CD4-positive, alpha-beta T cell treated with Interferon alpha-2 for 1 hour (primary cell): ENCODE measurements at regions not wholly inside any gene's neighbourhood (a gene's known extent, or its start where the extent isn't known, plus 50 kb on each side); places are given as distances from the start of the nearest gene placed in this dataset.

Experiments used
- DNase-seq, 2 donors: peaks; one replicate each; pipeline ENCODE4 v3.0.0-alpha.2; 2020 to 2022

GRCh38 chr4:165678236-165678935 lies 194.7 kb upstream of the TLL1 start:
- DNase-seq, result no peak

GRCh38 chr4:165678936-165679325 lies 194.1 kb upstream of the TLL1 start:
- no peak for DNase-seq

DNA sequence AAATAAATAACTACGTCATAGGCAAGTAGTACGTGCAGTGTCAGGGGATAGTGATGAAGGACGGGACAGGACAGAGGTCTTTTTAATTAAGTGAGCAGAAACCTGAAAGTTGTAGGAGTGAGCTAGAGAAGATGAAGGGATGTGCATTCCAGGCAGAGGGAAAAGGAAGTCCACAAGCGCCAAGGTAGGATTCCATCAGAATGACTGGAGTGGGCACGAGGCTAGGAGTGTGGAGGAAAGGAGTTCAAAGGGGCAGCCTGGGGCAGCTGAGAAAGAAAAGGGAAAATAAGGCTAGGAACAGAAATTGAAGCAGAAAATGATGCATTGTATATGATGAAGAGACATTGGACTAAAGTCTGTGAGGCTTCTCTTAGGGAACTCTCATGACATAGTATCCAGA lies 192.2 kb upstream of the TLL1 start:
- DNase-seq, result no peak

DNA sequence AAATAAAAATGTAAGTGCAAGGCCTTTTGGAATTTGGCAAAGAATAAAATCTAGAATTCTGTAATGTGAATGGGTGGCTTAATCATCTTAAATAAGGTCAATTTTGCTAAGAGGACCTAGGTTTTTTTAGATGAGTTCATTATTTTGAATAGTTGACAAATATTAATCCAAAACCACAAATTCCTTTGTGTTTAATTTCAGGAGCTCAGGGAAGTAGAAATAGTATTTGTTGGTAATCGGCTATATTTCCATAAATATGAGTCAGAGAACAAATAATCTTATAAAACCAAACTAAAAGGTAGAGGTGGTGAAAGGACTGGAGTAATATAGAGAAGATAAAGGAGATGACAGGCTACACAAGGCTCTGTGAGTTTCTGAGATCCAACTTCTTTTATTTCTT lies 190.4 kb upstream of the TLL1 start:
- no peak for DNase-seq

DNA sequence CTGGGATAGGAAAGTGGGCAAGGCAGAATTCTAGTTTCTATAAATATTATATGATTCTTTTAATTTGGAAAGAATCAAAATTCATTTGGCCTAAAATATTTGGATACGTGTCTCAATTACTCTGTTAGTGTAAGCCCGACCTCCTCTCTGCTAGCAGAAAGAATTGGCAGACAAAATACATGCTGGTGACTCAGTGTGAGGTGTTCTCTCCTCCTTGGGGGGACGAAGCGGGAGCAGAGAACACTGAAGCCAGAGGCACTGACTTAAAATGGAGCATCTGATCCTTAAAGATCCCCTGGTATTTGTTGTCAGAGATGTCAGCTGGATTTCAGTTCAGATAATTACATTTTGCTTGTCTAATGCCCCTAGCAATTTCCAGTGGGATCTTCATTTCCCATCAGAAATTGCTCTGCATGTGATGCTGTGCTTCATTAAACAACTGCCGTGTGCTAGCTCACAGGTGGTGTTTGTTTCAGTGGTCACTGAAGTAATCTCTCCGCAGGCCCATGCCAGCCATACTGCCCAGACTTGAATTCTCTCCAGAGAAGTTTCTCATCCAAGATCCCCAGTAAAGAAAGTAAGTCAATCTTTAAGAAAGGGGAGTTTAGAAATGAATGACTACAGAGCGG lies 188.7 kb upstream of the TLL1 start:
- no peak for DNase-seq

GRCh38 chr4:165686756-165687155 lies 186.3 kb upstream of the TLL1 start:
- no peak for DNase-seq

- DNase-seq, result no peak
These were observed 183.9 kb upstream of the TLL1 start for GRCh38 chr4:165689159-165689558.

DNA sequence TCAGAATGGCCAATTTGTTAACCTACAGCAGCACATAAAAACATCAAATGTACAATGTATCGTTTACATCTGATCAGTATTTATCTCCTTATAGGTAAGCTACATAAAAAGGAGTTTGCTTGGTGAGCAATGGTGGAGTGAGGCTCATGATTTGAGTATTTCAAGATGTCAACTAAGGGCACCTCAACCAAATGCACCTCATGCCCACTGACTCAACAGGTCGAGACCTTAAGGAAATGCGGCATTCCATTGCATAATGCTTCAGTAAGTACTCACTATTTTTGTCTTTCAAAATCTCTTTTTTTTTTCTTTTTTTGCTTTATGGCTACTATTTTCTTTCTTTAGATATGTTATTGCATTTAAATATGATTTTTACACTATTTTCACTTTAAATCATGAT lies 181.0 kb upstream of the TLL1 start:
- no peak for DNase-seq

DNA sequence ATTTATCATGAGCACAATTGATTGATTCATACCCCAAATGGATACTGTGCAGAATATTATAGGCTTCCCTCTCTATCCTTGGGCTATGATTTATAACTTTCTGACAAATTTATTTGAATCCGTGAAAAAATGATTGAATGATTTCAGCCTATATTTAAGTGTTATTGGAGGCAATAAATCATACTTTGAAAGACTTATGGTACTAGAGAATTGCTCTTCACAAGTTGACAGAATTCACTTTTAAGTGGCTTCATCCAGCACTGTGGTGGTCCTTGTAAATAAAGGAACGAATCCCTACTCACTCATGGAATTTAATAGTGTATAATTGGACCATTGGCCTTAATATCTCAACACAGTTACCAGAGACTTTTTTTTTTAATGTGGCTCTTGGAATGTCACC lies 174.8 kb upstream of the TLL1 start:
- no peak for DNase-seq

GRCh38 chr4:165699055-165699454 lies 174.0 kb upstream of the TLL1 start:
- no peak for DNase-seq

DNA sequence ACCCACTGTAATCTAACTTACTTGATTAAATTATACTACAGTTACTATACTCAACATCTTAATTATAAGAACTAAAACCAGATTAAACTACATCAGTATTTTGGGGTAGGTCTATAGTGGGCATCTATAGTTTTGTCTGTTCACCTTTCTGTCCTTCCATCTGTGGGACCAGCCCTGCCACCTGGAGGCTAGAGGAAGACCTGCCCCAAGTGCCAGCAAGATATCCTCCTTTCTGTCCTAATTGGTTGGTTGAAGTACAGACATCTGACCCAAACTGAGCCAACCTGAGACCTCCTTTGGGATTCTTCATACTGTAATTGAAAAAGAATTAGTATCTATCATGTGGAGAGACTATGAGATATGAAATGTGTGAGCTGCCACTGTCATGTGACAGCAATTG lies 172.2 kb upstream of the TLL1 start:
- DNase-seq, result peak in 1 of 2 donors; percentile 5

GRCh38 chr4:165707128-165707527 lies 165.9 kb upstream of the TLL1 start:
- no peak for DNase-seq

- no peak for DNase-seq
These were observed 163.5 kb upstream of the TLL1 start for GRCh38 chr4:165709516-165709915.

GRCh38 chr4:165709973-165710526 lies 163.0 kb upstream of the TLL1 start:
- no peak for DNase-seq

DNA sequence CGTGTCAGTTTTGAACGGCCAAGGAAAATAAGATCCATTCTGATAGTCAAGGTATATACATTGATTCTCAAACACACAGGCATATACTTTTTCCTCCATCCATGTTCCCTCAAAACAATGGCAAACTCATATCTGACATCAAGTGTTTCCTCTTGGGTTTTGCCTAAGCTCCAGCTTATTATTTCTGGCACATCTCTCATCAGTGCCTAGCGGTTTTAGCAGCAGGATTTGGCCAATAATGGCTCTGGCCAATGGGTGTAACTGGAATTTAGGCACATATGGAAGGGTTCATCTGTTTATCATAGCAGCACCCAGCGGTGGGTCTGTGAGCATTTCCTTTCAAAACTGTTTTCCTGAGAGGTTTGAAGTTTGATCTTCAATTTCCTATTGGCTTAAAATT lies 161.6 kb upstream of the TLL1 start:
- no peak for DNase-seq

- no peak for DNase-seq
These were observed 161.1 kb upstream of the TLL1 start for GRCh38 chr4:165711912-165712311.

DNA sequence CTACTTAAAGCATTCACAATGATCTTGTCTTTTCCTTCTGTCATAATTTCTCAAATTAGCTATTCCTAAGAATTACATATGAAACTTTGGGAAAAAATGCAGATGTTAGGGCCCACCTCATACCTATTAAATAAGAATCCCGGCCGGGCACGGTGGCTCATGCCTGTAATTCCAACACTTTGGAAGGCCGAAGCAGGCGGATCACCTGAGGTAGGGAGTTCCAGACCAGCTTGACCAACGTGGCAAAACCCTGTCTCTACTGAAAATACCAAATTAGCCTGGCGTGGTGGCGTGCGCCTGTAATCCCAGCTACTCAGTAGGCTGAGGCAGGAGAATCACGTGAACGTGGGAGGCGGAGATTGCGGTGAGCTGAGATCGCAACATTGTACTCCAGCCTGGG lies 158.4 kb upstream of the TLL1 start:
- no peak for DNase-seq

GRCh38 chr4:165715211-165715610 lies 157.8 kb upstream of the TLL1 start:
- no peak for DNase-seq

- no peak for DNase-seq
These were observed 157.0 kb upstream of the TLL1 start for GRCh38 chr4:165715989-165716388.

DNA sequence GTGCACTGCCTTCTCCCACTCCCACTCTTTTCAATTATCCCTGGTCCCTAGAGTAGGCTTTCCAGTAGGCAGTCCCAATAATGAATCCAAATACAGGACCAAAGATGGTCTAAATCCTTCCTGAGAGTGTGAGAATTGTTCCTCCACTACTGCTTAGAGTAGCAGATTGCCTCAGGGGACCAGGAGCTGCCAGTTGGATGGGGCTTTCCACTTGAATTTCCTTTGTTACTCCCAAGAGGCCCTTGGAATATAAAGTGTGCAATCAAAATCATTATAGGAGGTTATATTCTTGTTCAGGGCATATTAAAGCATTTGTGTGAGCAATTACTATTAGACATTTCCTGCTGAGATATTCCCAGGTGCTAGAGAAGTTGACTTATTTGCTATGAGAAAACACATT lies 156.6 kb upstream of the TLL1 start:
- DNase-seq, result no peak

- no peak for DNase-seq
These were observed 154.4 kb upstream of the TLL1 start for GRCh38 chr4:165718660-165719059.

DNA sequence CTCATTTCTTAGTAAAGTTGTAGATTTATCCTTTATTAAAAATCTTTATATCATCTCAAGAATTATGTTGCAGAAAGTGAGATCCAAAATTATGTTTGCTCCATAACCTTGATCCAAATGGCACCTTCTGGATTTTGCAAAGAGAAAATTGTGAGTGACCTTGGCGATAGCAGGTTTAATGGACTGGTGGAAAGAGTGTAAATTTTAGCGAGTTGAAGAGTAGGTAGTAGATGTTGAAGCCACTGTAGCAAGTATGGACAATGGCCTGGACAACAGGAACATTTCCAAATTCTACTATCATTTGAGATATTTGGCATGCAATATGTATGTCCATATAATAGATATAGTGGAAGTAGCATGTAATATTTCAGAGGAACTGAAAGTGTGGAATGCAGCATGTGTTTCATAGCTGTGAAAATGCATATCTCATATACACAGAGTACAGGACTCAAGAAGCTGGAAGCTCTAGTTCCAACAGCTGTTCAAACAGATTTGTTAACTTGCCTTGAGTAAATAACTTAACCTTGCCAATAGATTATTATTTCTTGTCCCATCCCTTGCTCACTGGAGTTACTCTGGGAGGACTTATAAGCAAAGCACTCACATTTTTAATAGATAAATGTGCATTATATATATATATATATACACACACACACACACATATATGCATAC lies 152.5 kb upstream of the TLL1 start:
- DNase-seq, result no peak

GRCh38 chr4:165721815-165722214 lies 151.2 kb upstream of the TLL1 start:
- no peak for DNase-seq
